ENCODE measurements at regions not wholly inside any gene's neighbourhood (a gene's known extent, or its start where the extent isn't known, plus 50 kb on each side); places are given as distances from the start of the nearest gene placed in this dataset.

DNA sequence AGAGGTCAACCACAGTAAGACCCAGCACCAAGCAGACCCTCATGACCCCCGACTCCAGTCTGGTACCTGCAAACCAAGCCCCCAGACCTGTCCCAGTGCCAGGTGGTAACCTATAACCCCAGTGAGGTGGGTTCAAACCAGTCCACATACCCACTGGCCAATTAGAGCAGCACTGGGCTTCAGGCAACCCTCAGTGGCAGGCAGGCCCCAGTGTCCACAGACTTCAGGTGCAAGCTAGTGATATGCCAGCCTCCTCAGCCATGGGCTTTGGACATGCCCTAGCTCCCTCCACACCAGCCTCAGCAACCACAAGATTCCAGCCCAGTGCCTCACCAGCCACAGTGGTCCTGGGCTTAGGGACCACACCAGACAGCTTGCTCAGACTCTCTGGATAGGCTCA lies 276.6 kb downstream of the DTWD2 start:
- H3K4me3 ChIP-seq = no peak overlapping the region
- in situ Hi-C loops (cut with MboI; ENCODE audit: low sequenced_read_pairs) = no loop called here
- H3K9me3 ChIP-seq = no peaks in the 10 kb centered on the region; the same call in 1 of the 2 replicates
- H3K4me1 ChIP-seq = no peaks in the 10 kb centered on the region
- no peaks in the 10 kb centered on the region for H3K27me3 ChIP-seq (ENCODE audit: low read depth)
- DNase-seq (ENCODE audit: low spot score in 2 of 2) = no peak
- no peaks in the 10 kb centered on the region for H3K36me3 ChIP-seq (replicated peaks)

- no peak for DNase-seq (ENCODE audit: low spot score in 2 of 2)
- Histone ChIP-seq H3K36me3 (replicated peaks) (no peaks in the 10 kb centered on the region), H3K27me3 (ENCODE audit: low read depth) (no peaks in the 10 kb centered on the region), H3K9me3 (peaks cover 7% of the 10 kb centered on the region), H3K4me1 (no peaks in the 10 kb centered on the region), H3K4me3 (no peak overlapping the region)
- in situ Hi-C loops (cut with MboI; ENCODE audit: low sequenced_read_pairs) = no loop called here
These were observed 282.2 kb downstream of the DTWD2 start for GRCh38 chr5:118705959-118706667.

- no peaks in the 10 kb centered on the region for H3K36me3 ChIP-seq (replicated peaks)
- in situ Hi-C loops (cut with MboI; ENCODE audit: low sequenced_read_pairs) = no loop called here
- peaks cover 7% of the 10 kb centered on the region for H3K9me3 ChIP-seq
- H3K27me3 ChIP-seq (ENCODE audit: low read depth) = no peaks in the 10 kb centered on the region
- DNase-seq (ENCODE audit: low spot score in 2 of 2) = no peak
- no peaks in the 10 kb centered on the region for H3K4me1 ChIP-seq
- no peak overlapping the region for H3K4me3 ChIP-seq
These were observed 285.1 kb downstream of the DTWD2 start for GRCh38 chr5:118703241-118703640.

DNA sequence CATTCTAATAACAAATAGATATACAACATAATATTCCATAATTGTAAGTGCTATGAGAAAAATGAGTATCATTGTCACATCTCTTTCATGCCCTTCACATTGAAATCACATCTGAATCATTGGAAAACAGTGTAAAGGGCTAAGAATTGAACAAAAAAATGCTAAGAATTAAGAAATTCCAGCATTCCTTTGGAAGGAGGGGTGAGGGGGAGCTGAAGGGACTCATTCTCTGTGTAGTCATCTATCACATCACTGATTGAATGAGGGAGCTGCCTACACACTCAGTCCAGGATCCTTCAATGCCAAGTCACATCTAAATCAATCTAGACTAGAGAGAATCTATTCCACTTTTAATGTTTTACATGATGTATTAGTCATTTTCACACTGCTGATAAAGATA lies 286.6 kb downstream of the DTWD2 start:
- DNase-seq (ENCODE audit: low spot score in 2 of 2) = no peak
- Histone ChIP-seq H3K36me3 (replicated peaks) (no peaks in the 10 kb centered on the region), H3K4me1 (no peaks in the 10 kb centered on the region), H3K27me3 (ENCODE audit: low read depth) (no peaks in the 10 kb centered on the region), H3K4me3 (no peak overlapping the region), H3K9me3 (peaks cover 7% of the 10 kb centered on the region)
- in situ Hi-C loops (cut with MboI; ENCODE audit: low sequenced_read_pairs) = no loop called here

GRCh38 chr5:118700510-118700909 lies 287.8 kb downstream of the DTWD2 start:
- no peak for DNase-seq (ENCODE audit: low spot score in 2 of 2)
- H3K36me3 ChIP-seq (replicated peaks) = no peaks in the 10 kb centered on the region
- no peaks in the 10 kb centered on the region for H3K4me1 ChIP-seq
- no peak overlapping the region for H3K4me3 ChIP-seq
- peaks cover 7% of the 10 kb centered on the region for H3K9me3 ChIP-seq
- in situ Hi-C loops (cut with MboI; ENCODE audit: low sequenced_read_pairs) = no loop called here
- H3K27me3 ChIP-seq (ENCODE audit: low read depth) = no peaks in the 10 kb centered on the region

DNA sequence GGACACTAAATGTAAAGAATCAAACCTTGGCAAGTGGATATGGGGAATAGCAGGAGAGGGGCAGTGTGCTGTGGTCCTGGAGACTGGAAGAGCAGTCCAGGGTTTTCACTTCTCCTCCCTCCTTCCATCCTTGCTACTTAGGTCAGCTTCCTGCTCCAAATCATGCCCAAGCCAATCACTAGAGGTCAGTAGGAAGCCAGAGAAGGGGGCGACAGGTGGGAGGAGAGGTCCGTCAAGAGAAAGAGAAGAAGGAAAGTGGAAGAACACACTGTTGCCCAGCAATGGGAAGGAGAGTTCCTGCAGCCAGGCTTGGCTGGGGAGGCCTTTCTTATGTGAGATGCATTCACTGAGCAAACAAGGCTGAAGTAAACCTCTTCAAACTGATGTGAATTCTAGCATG lies 289.6 kb downstream of the DTWD2 start:
- Histone ChIP-seq H3K4me3 (no peak overlapping the region), H3K27me3 (ENCODE audit: low read depth) (no peaks in the 10 kb centered on the region), H3K4me1 (no peaks in the 10 kb centered on the region), H3K9me3 (peaks cover 6% of the 10 kb centered on the region), H3K36me3 (replicated peaks) (no peaks in the 10 kb centered on the region)
- in situ Hi-C loops (cut with MboI; ENCODE audit: low sequenced_read_pairs) = no loop called here
- no peak for DNase-seq (ENCODE audit: low spot score in 2 of 2)

DNA sequence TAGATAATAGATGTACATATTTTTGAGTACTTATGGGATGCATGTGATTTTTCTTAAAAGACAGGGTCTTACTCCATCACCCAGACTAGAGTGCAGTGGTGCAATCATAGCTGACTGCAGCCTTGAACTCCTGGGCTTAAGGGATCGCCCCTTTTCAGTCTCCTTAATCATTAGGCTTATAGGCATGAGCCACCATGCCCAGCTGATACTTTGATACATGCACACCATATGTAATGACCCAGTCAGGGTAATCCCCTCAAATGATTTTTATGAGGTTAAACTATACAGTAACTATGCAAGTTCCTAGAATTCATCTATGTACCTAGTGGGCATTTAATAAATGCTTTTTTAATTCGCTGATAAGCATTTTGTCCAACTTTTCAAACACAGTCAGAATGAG lies 292.3 kb downstream of the DTWD2 start:
- Histone ChIP-seq H3K4me1 (no peaks in the 10 kb centered on the region), H3K9me3 (no peaks in the 10 kb centered on the region), H3K36me3 (replicated peaks) (no peaks in the 10 kb centered on the region), H3K4me3 (no peak overlapping the region), H3K27me3 (ENCODE audit: low read depth) (no peaks in the 10 kb centered on the region)
- in situ Hi-C loops (cut with MboI; ENCODE audit: low sequenced_read_pairs) = no loop called here
- DNase-seq (ENCODE audit: low spot score in 2 of 2) = no peak

GRCh38 chr5:118692811-118693342 lies 295.5 kb downstream of the DTWD2 start:
- H3K4me1 ChIP-seq = no peaks in the 10 kb centered on the region
- DNase-seq (ENCODE audit: low spot score in 2 of 2) = peak in 1 of 2 experiments; percentile 21
- in situ Hi-C loops (cut with MboI; ENCODE audit: low sequenced_read_pairs) = no loop called here
- no peak overlapping the region for H3K4me3 ChIP-seq
- no peaks in the 10 kb centered on the region for H3K9me3 ChIP-seq
- no peaks in the 10 kb centered on the region for H3K36me3 ChIP-seq (replicated peaks)
- H3K27me3 ChIP-seq (ENCODE audit: low read depth) = no peaks in the 10 kb centered on the region

DNA sequence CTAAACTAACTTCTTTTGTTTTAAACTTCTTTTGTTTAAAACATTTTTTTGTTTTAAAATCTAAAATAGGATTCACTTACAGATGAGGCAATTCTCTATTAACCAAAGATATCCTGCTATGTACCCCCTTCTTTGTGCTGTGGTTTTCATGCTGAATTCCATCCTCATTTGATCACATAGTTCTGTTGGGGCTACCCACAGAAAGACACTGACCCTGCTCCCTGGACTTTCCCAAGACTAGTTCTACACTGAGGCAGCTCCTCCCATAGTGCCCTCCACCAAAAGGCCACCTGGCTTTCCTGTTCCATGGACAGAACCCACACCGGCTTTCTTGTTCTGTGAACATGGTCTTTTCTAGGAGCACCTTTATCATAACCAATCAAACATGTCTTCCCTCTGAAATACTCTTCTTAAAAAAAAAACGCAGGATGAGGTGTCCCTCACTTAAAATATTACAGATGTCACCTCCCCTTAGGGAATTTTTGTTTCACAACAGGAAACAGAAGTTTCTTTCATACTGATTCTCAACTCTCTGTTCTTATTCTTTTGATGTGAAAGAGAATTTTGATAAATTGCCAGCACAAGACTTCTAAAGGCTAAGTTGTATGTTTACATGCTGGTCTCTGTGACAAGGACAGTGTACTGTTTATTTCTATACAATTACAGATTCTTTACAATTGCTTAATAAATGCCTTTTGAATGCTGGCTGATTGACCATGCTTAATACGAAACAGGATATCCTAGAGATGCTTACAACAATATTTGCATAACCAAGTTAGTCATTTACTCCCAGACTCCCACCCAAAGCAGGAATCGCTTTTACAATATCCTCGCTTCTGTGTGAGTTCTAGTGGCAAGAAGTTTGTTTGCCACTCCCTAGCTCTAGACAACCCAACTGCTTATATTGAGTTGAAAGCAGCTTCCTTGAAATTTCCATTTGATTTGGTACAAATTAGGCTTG lies 300.4 kb downstream of the DTWD2 start:
- Histone ChIP-seq H3K36me3 (replicated peaks) (no peaks in the 10 kb centered on the region), H3K9me3 (no peaks in the 10 kb centered on the region), H3K4me3 (no peak overlapping the region), H3K4me1 (no peaks in the 10 kb centered on the region), H3K27me3 (ENCODE audit: low read depth) (no peaks in the 10 kb centered on the region)
- in situ Hi-C loops (cut with MboI; ENCODE audit: low sequenced_read_pairs) = no loop called here
- DNase-seq (ENCODE audit: low spot score in 2 of 2) = no peak

GRCh38 chr5:118687100-118687499 lies 301.2 kb downstream of the DTWD2 start:
- no peak for DNase-seq (ENCODE audit: low spot score in 2 of 2)
- Histone ChIP-seq H3K27me3 (ENCODE audit: low read depth) (no peaks in the 10 kb centered on the region), H3K4me1 (no peaks in the 10 kb centered on the region), H3K9me3 (no peaks in the 10 kb centered on the region), H3K4me3 (no peak overlapping the region), H3K36me3 (replicated peaks) (no peaks in the 10 kb centered on the region)
- in situ Hi-C loops (cut with MboI; ENCODE audit: low sequenced_read_pairs) = no loop called here

DNA sequence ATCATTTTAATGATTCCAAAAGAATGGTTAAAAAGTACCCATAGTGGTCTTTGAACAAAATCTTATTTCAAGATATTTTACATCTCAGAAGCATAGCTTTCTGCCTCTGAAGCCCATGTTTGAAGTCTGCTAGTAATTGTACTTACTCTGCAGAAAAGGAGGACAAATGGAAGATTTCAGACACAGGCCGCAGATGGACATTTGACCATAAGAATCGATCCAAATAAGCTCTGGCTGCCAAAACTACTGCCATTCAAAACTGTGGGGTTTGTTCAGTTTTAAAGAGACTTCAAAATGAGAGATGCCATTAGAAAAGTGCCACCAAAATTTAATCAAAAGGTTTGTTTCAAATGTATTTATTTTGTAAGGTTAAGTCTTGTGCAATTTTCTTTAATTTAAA lies 306.7 kb downstream of the DTWD2 start:
- no peaks in the 10 kb centered on the region for H3K36me3 ChIP-seq (replicated peaks)
- H3K4me3 ChIP-seq = no peak overlapping the region
- in situ Hi-C loops (cut with MboI; ENCODE audit: low sequenced_read_pairs) = no loop called here

GRCh38 chr5:118679264-118679940 lies 308.9 kb downstream of the DTWD2 start:
- in situ Hi-C loops (cut with MboI; ENCODE audit: low sequenced_read_pairs) = no loop called here
- no peak overlapping the region for H3K4me3 ChIP-seq
- H3K27me3 ChIP-seq (ENCODE audit: low read depth) = no peaks in the 10 kb centered on the region
- H3K4me1 ChIP-seq = no peaks in the 10 kb centered on the region
- H3K36me3 ChIP-seq (replicated peaks) = no peaks in the 10 kb centered on the region
- H3K9me3 ChIP-seq = no peaks in the 10 kb centered on the region
- DNase-seq (ENCODE audit: low spot score in 2 of 2) = no peak

More for the DNA sequence above, 306.7 kb downstream of the DTWD2 start:
- DNase-seq (ENCODE audit: low spot score in 2 of 2) = no peak
- Histone ChIP-seq H3K4me1 (no peaks in the 10 kb centered on the region), H3K27me3 (ENCODE audit: low read depth) (no peaks in the 10 kb centered on the region), H3K9me3 (no peaks in the 10 kb centered on the region)

- no peaks in the 10 kb centered on the region for H3K27me3 ChIP-seq (ENCODE audit: low read depth)
- H3K4me3 ChIP-seq = no peak overlapping the region
- no peaks in the 10 kb centered on the region for H3K4me1 ChIP-seq
- in situ Hi-C loops (cut with MboI; ENCODE audit: low sequenced_read_pairs) = no loop called here
- DNase-seq (ENCODE audit: low spot score in 2 of 2) = no peak
- no peaks in the 10 kb centered on the region for H3K9me3 ChIP-seq
- no peaks in the 10 kb centered on the region for H3K36me3 ChIP-seq (replicated peaks)
These were observed 309.6 kb downstream of the DTWD2 start for GRCh38 chr5:118678746-118679145.
